ENCODE measurements at regions not wholly inside any gene's neighbourhood (a gene's known extent, or its start where the extent isn't known, plus 50 kb on each side); places are given as distances from the start of the nearest gene placed in this dataset. TPM values are rescaled to one million over a fixed set of nuclear protein-coding genes. Genes with fewer than 3 reads are reported as not detected.

DNA sequence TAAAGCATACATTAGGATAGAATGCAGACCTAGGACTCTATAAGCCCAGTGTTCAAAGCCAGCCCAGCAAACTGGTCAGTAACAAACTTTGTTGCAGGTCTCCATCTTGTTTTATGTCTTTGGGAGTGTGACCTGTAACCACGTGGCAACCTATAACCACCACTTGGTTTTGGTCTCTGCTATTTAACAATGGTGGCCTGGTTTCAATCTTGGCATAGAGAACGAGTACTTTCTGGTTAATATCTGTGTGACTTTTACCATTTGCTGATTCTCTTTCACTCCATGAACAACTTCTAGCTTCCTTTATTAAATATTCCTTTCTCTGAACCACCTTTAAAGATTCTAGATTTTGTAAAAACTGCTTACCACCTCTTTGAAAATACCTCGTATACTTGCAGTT, 118.5 kb downstream of the KCNS3 start:
- Histone ChIP-seq H3K27me3 (no peaks in the 10 kb centered on the region), H3K36me3 (no peaks in the 10 kb centered on the region), H3K27ac (no peak overlapping the region), H3K9me3 (peaks cover 0 to 4% of the 10 kb centered on the region in 2 donors), H3K4me3 (no peak overlapping the region), H3K4me1 (ENCODE audit: insufficient read depth) (no peaks in the 10 kb centered on the region)
- intact Hi-C loops (cut with DNase I): no loop called here
- 68 to 74% (median 73%) methylated on average over 3 of the region's 3 CpGs for WGBS, 3 donors
- TF ChIP-seq EP300 (IDR thresholded peaks at IDR 0.05): no peak
- TF ChIP-seq POLR2A (IDR thresholded peaks at IDR 0.05): no peak
- TF ChIP-seq, protein P1, sequence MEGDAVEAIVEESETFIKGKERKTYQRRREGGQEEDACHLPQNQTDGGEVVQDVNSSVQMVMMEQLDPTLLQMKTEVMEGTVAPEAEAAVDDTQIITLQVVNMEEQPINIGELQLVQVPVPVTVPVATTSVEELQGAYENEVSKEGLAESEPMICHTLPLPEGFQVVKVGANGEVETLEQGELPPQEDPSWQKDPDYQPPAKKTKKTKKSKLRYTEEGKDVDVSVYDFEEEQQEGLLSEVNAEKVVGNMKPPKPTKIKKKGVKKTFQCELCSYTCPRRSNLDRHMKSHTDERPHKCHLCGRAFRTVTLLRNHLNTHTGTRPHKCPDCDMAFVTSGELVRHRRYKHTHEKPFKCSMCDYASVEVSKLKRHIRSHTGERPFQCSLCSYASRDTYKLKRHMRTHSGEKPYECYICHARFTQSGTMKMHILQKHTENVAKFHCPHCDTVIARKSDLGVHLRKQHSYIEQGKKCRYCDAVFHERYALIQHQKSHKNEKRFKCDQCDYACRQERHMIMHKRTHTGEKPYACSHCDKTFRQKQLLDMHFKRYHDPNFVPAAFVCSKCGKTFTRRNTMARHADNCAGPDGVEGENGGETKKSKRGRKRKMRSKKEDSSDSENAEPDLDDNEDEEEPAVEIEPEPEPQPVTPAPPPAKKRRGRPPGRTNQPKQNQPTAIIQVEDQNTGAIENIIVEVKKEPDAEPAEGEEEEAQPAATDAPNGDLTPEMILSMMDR (IDR thresholded peaks at IDR 0.05): no peak
- DNase-seq: no peak

DNA sequence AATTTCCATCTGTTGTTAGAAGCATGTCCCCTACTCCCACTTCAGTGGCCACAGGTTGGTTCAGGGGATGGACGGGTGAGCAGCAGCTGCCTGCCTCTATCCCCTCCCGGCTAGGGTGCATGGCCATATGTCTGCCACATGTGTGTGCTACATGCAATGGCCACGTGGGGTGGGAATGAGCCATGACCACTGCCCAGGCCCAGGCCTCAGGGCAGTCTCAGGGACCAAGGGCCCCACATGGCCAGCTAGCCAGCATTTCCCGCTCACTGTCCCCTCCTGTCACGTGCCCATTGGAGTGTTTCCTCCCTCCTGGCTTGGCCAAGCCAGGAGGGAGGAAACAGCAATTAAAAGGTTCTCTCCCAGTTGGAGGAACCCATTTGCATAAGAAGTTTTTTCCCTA, 117.1 kb downstream of the KCNS3 start:
- no peak overlapping the region for H3K4me3 ChIP-seq
- no peaks in the 10 kb centered on the region for H3K27me3 ChIP-seq
- intact Hi-C loops (cut with DNase I): no loop called here
- DNase-seq: no peak
- WGBS, 3 donors: 80 to 91% (median 85%) methylated on average over 5 of the region's 5 CpGs
- H3K27ac ChIP-seq: no peak overlapping the region
- peaks cover 0 to 4% of the 10 kb centered on the region in 2 donors for H3K9me3 ChIP-seq
- TF ChIP-seq, protein P1 (IDR thresholded peaks at IDR 0.05): no peak
- TF ChIP-seq POLR2A (IDR thresholded peaks at IDR 0.05) (no peak), EP300 (IDR thresholded peaks at IDR 0.05) (no peak)
- no peaks in the 10 kb centered on the region for H3K4me1 ChIP-seq (ENCODE audit: insufficient read depth)
- no peaks in the 10 kb centered on the region for H3K36me3 ChIP-seq

Small RNAs in the stretch of these regions (small RNA-seq; reads per million reads assigned to genes)
- gene RF00561: not detected

All from ovary (tissue), 7 donors.